ENCODE measurements at regions not wholly inside any gene's neighbourhood (a gene's known extent, or its start where the extent isn't known, plus 50 kb on each side); places are given as distances from the start of the nearest gene placed in this dataset.
"Not testable (repeated sequence)": the region's sequence is repeated elsewhere in the genome, so short reads cannot be mapped to it uniquely, and the experiment has no call there.

DNA sequence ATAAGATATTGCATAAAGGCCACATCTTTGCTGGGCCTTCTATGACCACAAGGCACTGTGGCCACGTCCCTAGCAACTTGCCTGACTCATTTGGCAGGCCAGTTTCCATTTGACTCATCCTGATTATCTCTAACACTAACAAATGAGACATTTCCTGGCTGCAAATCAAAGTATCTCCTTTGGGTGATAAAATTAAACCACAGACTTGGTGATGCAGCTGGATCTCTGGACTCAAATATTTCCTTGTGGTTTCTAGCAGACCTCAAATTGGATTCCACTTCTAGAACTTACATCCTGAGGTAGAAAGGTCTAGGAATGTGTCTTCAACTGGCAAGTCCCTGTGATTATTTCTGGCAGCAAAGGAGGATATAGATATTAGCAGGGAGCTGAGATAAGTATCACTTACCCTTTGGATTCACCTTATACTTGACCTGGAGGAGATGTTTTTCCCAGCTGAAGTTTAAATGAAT is 167.9 kb upstream of the NXPH2 start:
- DNase-seq, result no peak

DNA sequence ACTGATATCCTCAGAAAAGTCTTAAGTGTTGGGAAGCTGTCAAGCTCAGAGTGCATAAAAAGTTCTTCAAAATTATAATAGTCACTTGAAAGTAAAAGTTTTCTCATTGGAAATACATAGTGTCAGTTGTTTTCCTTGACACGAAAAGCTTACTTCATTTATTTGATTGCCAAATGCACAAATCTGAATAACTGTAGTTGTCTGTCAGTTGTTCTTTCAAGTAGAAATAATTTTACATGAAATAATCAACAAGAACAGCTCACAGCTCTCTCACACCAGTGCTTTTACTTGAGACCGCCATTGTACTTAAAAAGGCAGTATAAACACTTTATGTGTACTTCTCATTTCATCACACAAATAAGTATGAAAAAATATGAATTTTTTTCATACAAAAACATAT is 163.3 kb upstream of the NXPH2 start:
- no peak for DNase-seq

DNA sequence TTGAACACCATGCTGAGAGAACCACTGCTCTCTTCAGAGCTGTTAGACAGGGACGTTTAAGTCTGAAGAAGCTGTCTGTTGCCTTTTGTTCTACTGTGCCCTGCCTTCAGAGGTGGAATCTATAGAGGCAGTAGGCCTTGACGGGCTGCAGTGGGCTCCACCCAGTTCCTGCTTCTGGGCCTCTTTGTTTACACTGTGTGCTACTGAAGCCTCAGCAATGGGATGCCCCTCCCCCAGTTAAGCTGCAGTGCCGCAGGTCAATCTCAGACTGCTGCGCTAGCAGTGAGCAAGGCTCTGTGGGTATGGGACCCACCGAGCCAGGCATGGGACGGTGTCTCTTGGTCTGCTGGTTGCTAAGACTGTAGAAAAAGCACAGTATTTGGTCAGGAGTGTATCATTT is 162.3 kb upstream of the NXPH2 start:
- no peak for DNase-seq

DNA sequence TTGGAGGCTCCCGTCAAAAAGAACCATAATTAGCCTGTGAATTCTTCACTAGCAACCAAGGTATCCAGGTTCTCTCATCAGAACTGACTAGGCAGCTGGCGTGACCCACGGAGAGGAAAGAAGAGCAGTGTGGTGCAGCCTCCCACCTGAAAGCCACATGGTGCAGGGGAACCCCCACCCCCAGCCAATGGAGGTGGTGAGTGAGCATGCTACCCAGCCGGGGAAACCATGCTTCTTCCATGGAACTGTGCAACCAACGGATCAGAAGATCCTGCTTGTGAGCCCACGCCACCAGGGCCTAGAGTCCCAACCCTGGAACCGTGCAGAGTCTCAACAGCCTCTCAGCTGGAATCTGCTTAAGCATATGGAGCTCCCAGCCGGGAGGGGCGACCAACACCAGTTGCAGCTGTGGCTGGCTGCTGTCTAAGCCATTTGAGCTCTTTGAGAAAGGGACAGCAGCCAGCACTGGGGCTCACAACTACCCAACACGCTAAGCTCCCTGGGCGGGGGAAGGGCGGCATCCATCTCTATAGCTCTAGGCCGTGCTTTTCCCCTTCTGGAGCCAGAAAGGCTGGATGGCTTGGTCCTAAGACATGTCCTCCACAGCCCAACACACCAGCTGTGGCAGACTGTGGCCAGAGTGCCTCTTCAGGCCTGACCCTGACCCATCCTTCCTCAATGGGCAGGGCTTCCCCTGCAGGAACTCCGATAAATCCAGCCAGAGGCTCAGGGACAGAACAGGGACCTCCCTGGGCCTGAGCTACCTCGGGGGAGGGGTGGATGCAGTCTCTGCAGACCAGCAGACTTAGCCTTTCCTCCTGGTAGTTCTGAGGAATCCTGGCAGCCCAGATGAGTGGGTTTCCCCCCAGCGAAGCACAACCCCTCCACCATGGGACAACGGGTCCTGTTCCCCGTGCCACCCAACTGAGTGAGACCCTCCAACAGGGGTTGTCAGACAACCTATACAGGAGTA is 151.4 kb upstream of the NXPH2 start:
- DNase-seq, result no peak

DNA sequence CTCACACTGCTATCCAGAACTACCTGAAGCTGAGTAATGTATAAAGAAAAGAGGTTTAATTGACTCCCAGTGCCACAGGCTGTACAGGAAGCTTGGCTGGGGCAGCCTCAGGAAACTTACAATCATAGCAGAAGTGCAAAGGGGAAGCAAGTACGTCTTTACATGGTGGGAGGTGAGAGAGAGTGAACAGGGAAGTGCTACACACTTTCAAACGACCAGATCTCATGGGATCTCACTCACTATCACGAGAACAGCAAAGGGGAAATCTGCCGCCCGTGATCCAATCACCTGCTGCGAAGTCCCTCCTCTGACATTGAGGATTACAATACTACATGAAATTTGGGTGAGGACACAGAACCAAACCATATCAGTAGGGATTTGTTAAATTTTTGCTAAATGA is 150.4 kb upstream of the NXPH2 start:
- no peak for DNase-seq

DNA sequence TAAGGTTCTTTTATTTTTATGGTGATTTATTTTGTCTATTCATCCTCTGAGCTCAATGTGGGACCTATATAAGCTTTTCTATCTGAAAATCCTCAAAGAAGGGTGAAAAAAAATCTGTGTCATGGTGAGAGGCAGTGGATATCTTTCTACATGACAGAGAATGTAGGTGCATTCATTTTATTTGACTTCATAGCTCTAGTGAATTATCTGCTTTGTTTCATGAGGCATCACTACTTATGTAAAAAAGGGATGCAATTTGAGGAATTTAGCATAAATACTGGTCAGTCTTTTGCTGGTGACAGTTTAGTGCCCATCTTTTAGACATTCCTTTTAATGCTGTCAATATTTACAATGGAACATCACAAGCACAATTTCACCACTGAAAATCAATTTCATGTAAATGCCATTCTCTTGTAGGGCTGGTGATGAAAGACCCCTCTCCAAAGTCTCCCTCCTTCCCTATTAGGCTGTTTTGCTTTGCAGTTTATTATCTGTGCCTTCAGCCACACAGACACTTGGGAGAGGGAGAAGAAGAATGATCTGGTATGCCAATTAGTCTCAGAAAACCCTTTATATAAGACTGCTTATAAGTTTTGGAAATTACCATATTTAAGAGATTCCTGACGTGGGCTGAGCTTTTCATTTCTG is 148.3 kb upstream of the NXPH2 start:
- no peak for DNase-seq

DNA sequence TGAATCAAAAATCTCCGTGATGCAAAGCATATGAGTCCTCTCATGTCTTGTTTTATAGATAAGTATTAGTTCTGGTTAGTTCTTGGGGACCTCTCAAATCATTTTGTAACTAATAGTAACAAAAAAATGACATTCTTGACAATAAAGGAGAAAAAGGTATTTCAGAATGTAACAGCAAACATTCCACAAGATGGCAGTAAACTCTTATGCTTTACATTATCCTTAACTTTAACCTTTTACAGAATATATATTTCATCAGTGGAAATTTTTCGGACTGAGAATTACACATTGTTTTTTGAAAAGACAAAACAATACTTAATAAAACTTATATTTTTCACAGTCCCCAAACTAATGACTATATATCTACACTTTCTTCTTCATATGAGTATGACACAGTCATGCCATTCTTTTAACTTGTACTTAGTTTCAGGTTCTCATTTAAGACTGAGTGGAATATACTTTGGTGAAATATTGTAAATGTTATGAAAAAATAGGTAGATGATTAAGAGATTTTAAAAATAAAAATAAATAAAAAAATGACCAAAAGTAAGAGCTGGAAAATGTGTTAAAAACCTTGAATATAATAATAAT is 142.9 kb upstream of the NXPH2 start:
- no peak for DNase-seq

DNA sequence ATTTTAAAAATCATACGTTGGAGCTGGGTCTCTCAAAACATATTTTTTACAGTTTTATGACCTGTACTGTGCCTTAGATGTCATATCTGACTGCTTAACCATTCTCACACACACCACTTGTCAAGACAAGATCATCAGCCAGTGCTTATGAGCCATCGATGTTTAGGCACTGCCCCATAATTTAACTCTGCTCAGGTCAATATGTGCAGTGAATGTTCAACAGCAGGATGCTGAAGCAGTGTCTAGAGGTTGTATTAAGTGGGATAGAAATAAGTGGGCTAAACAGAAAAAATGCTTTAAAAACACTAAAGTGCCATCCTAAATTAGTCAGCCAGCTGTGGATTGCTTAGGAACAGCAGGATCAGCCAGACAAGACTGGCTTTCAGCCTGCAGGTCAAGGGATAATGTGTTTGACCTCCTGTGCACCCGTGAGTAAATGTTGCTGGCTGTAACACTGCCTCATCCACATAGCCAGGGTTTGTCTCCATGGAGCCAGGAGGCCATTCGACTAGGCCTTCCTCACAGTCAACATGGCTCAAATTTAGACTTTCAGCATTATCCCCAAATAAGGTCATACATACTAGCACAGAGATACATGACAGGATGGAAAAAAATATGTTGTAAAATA is 139.0 kb upstream of the NXPH2 start:
- no peak for DNase-seq

DNA sequence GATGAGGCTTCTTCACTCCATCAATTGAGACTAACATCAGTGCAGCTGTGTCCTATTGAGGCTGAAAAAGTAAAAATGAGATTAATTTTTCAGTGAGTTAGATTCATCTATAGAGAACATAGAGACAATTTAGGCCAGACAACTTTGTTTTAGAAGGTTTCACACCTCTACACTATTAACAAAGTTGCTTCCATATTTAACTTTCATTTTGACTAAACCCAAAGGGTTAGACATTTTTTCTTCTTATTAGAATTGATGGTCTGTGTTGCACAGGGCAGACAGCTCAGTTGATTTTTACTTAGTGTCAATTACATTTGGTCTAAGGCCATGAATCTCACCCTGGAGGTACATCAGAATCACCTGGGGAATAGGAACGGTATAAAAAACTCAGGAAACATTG is 130.2 kb upstream of the NXPH2 start:
- no peak for DNase-seq

DNA sequence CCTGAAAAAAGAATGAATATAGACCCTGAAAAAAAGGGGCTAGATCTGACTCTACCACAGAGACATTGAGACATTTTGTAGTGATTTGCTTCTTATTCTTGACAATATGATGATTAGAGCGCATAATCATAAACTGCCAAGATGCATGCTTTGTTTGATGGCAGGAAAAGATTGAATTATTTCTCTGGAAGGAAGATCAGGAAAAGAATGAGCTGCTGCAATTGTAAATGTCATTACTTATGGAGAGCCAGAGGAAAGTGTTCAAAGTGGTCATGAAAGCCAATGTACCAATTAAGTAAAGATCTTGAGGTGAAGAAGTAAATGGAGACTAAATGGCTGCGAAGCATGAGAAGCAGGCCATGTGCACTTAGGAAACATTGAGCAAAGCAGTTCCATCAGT is 126.4 kb upstream of the NXPH2 start:
- no peak for DNase-seq

DNA sequence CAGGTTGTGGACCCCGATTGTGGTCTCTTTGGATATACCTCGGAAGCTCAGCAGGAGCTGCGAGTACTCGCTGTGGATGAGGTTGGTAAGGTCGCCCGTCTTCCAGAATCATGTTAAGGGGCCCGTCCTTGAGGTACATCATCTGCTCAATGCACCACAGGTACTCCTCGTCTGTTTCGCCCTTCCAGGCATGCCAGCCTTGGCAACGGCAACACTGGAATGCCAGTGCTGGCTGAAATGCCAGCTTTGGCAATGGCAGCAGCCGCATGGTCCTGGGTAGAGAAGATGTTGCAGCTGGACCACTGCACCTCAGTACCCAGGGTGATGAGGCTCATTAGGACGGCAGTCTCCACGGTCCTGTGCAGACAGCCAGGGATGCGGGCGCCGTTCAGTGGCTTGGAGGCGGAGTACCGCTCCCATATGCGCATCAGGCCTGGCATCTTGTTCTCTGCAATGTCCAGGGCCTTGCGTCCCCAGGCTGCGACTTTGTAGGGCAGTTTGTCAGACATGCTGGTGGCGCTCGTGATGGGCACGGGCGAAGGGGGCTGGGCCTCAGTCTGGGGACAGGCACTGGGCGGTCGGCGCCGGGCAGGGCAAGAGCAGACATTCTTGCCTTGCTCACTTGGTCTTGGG is 122.2 kb upstream of the NXPH2 start:
- DNase-seq, result no peak

DNA sequence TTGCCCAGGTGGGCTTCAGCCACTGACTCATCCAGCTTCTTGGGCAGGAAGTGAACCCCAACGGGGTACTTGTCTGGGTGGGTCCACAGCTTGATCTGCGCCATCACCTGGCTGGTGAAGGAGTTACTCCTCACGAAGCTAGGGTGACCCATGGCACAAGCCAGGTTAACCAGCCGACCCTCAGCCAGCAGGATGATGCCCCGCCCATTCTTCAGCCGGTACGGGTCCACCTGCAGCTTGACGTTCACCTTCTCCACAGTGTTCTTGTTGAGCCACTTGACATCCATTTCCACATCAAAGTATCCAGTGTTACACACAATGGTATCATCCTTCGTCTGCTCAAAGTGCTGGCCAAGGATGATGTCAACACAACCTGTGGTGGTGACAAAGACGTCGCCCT is 121.3 kb upstream of the NXPH2 start:
- DNase-seq, result no peak

DNA sequence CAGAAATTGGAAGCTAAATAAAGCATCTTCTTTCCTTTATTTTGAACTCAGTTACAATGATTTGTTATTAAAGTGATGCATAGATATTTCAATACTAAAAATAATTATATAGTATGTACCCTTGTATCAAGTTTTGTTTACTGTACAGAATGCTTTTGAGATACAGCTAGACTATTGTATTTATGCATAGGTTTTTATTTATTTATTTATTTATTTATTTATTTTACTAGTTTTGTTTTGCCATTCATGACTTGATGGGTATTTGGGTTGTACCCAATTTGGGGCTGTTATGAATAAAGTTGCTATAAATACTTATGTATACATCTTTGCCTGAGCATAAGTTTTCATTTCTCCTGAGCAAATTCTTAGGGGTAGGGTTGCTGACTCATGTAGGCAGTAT is 118.7 kb upstream of the NXPH2 start:
- DNase-seq, result no peak

DNA sequence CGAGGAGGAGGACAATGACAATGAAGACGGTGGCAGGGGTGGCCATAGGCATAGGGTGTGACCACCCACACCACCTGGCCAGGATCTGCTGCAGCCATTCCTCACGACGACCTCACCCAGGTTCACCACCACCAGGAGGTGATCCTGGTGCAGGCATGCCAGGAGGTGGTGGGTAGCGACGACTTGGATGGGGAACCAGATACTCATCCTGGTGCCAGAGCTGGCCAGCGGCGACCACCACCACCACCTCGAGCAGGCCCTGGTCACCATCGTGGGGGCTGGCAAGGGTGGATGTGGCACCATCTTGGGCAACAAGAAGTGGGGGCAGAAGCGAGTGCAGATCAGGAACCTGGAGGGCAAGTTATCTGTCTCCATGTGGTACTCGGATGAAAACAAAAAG is 117.1 kb upstream of the NXPH2 start:
- DNase-seq, result no peak

DNA sequence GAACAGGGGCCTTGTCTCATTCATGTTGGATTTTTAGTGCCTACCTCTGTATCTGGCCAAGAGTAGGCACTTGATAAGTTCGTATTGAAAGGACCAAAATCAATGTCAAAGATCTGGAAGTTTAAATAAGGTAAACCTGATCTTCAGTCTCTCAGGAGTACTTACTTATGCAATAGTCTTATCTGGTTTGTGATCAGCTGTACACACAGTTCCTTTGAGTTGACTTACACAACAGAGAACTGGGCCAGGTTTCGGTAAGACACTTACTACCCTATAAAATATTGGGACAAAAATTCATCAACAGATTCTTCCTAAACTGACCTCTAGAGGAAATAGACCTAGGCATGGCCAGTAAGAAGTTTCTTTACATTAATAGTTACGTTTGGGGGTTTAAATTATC is 113.6 kb upstream of the NXPH2 start:
- DNase-seq, result no peak

DNA sequence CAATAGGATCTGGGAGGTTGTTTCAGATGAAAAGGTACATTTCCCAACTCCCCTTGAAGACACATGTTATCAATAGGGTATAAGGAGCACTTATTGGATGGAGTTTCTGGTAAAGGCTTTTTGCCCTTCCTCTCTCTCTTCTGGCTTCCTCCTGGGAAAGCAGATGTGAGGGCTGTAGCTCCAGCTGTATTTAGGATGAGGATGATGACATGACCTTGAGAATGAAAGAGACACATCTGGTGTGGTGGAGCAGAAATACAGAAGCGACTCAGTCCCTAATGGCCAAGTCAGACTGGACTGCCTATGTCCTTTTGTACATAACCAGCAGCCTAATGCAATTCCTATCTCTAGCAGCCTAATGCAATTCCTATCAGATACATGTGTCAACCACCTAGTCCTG is 100.9 kb upstream of the NXPH2 start:
- DNase-seq, result no peak

DNA sequence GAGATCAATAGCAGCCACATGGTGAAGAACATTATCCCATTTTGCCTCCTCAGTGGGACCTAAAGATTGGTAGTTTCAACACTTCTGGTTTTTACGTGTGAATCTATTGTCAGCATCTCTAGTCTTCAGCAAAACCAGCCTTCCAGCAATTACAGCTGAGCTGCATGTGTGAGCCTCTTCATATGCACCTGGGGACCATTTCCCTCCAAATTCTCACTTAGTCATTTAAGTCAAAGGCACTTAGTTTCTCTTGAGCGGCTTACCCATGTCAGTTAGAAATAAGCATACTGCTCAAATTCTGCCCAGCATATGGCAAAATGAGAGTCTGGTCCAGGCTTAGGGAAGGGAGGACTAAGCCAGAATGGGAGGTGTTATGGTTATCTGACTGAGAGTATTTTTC is 99.7 kb upstream of the NXPH2 start:
- DNase-seq, result no peak

DNA sequence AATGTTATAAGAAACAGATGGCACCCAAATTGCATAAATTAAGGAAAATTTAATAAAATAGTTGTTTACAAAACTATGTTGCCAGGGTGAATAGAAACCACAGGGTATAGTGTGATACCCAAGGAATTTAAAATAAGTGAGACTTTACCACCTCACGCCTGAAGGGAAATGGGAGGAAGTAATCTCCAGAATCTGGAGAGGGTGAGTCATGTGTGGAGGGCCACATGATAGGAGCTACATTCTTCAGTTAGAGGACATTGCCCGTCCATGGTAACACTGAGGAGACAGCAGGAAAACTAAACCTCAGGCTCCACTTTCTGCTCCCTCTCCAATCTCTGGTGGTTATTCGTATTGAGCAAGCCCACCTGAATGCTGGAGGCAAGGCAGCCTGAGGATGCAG is 97.2 kb upstream of the NXPH2 start:
- no peak for DNase-seq

DNA sequence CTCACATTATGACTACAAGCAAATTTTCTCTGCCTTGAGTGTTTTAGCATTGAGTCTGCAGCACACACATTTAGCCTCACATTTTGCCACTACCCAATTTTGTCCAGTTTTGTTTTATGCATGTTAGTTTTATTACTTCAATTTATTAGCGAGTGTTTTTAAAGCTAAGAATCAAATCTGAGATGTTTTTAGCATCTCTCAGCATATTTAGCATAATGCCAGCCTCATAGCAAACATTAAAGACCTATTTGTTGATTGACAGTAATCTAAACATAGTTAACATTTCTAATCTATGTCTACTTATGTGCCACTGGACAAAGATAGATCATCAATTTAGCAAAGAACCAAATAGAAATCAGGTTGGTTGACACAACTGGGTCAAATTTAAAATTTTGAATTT is 94.1 kb upstream of the NXPH2 start:
- DNase-seq, result no peak

DNA sequence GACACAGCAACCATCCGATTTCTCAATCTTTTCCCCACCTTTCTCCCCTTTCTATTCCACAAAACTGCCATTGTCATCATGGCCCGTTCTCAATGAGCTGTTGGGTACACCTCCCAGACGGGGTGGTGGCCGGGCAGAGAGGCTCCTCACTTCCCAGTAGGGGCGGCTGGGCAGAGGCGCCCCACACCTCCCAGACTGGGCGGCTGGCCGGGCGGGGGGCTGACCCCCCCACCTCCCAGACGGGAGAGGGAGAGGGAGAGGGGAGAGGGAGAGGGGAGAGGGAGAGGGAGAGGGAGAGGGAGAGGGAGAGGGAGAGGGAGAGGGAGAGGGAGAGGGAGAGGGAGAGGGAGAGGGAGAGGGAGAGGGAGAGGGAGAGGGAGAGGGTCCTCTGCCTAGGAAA is 91.9 kb upstream of the NXPH2 start:
- not testable (repeated sequence) for DNase-seq

DNA sequence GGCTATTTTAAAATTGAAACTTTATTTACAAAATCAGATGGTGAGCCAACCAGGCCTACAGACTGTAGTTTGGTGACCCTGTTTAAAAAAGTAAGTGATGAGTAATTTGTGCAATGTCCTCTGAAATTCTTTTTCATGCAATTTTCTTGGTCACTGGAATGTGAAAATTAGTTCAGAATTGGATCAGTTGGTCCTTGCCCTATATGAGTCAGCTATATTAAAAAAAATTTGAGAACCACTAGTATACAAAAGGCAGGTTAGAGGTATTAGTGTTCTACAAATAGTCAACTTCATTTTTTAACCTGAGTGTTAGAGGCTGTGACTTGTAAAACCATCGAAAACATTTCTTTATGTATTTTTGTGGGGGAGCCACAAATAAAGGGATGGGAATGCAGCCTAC is 91.1 kb upstream of the NXPH2 start:
- DNase-seq, result no peak

DNA sequence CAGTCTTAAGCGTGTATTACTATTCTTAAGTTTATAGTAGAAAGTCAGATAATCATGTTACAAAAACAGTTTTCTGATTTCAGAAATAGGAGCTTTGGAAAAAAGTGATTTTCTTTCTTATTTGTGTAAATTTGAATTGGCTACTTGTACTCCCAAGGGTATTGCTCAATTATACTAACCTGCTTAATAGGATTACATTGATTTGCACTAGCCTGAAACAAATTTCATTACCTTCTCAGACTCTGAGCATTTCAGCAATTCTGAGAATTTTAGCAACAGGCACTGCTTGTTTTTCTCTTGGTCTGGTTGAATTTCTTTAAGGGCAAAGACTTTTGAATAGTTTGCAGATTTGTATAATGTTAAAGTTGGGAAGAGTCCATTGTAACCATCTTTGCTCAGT is 87.2 kb upstream of the NXPH2 start:
- DNase-seq, result no peak
